SU-DHL-6 (cell line): ENCODE measurements at regions not wholly inside any gene's neighbourhood (a gene's known extent, or its start where the extent isn't known, plus 50 kb on each side); places are given as distances from the start of the nearest gene placed in this dataset.

Source experiments
- CTCF ChIP-seq: fragments of 200-600 bp; sonication (generic); IDR thresholded peaks from one replicate; pipeline ENCODE4 v1.5.1; 2017; ENCODE audit warnings: antibody characterized with exemption, mild to moderate bottlenecking, low read length, moderate library complexity; ENCODE audit not compliant: insufficient read depth, poor library complexity, severe bottlenecking
- EZH2phosphoT487 ChIP-seq: fragments of 200-600 bp; sonication (generic), shearing (Covaris generic); conservative IDR thresholded peaks from 2 replicates; pipeline ENCODE4 v1.6.1; 2018; ENCODE audit warnings: mild to moderate bottlenecking, antibody characterized with exemption, low read length, moderate library complexity, mixed read lengths

- TF ChIP-seq CTCF, result no peak
- no peak for TF ChIP-seq EZH2phosphoT487
These were observed 218.6 kb downstream of the LURAP1L start for GRCh38 chr9:12993466-12993865.
